ENCODE measurements at regions not wholly inside any gene's neighbourhood (a gene's known extent, or its start where the extent isn't known, plus 50 kb on each side); places are given as distances from the start of the nearest gene placed in this dataset.

DNA sequence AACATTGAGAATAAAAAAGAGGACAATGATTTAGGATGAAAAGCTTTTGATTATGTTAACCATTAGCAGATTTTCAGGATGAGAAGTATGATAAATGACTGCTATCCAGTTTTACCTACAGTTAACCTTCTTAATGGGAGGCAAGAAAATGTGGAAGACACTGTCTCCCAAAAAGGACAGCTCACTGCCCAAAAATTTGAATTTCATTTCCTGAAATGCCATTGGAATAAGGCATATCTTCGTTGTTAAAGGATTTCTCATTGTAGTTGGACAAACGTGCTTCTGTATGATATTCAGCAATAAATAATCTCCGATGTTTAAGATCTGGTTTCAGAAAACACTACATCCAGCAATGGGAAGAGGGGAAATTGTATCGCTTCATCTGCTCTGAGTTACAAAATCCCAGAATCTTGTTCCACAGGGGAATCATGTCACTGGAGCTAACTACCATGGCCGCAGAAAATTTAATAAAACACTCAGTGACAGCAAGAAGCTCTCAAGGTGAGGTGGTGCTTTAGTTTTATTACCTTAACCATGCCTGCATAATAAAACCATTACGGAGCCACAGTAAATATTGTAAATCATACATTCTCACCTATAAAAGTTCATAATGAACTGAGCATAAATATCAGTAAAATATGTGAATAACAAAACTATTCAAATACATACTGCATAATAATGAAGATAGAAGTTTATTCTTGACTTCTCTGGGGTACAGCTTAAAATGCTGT, 552.3 kb downstream of the PCDH7 start:
- DNase-seq (ENCODE audit: low spot score): no peak

DNA sequence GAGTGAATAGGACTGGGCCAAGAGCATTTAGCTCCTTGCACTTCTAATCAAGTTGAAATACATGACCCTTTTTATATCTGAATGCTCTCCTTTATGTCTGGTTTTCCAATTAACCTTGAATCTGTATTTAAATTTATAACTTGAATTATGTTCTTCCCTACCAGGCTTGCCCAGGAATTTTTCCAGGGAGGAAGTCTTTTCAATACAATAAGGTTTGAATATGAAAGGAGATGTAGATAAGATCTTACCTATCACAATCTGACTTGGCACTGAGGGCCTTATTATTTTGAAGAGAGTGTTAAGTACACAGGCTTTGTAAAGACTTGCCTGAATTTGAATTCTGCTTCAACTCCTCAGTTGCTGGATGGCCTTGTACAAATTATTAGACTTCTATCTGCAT, 555.7 kb downstream of the PCDH7 start:
- DNase-seq (ENCODE audit: low spot score): no peak

DNA sequence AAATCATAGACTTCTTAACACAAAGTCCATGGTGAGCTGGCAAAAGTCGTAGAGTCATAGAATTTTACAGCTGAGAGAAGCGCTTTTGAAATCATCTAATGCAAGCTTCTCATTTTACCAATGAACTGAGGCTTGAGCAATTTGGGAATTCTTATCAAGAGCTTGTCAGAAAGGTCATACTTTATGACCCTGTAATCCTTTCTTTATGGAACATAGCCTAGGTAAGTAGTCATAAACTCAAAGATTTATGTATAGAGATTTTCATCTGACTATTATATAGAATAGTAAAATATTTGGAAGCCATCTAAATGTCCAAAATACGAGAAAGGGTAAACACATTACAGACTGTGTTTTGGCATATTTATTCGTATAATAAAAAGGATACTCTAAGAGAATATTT, 563.5 kb downstream of the PCDH7 start:
- DNase-seq (ENCODE audit: low spot score): no peak

DNA sequence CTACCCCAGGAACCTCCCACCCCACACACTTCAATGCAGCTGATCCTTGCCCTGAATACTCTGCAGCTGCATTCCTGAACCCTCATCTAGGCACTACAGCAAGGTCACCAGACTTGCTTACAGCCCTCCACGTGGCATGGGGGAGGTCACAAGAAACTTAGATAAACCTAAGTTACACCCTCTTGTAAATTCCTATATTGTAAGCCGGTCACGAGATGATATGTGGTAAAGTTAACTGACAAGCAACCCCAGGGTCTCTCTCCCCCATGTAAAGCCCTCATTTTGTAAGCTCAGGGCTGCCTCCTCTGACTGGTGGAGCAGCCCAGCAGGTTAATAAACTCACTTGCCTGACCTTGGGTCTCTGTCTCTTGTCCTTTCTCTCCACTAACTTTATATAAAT, 570.7 kb downstream of the PCDH7 start:
- no peak for DNase-seq (ENCODE audit: low spot score)

DNA sequence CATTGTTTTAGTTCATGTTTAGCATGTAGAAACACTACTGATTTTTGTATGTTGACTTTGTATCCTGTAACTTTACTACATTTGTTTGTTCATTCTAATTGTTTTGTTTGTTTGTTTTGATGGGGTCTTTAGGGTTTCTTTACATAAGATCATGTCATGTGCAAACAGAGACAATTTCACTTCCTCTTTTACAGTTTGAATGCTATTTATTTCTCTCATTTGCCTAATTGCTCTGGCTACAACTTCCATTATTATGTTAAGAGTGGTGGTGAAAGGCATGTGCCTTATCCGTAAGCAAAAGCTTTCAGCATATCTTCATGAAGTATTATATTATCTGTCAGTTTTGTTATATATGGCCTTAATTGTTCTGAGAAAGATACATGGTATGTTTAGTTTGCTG, 571.1 kb downstream of the PCDH7 start:
- DNase-seq (ENCODE audit: low spot score): no peak

DNA sequence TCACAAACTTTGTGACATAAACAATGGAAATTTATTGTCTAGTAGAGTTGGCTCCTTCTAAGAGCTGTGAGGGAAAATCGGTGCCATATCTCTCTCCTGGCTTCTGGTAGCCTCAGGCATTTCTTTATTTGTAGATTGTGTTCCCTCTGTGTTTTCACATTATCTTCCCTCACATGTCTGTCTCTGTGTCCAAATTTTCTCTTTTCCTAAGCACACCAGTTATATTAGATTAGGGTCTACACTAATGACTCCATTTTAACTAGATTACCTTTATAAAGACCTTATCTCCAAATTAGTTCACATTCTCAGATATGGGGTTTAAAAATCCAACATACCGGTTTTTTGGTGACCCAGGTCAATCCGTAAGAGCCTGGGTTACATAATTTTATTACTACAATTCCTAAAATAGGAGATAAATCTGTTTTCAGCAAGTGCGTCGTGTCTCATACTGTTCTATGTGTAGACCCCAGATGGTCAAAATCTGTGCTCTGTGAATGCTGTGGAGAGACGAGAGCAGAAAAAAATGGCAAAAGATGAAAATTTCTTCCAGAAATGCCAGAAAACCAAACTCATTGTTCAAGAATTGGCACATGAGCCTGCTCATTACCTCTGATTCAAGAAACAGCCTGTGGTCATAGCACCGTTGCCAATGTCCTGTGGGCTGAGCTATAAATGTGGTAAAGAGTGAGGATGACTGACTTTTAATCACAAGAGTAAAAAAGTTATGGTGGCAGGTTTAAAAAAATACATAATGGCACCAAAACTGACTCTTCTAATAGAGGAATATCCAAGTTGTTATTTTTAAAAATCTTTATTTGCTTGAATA, 574.7 kb downstream of the PCDH7 start:
- no peak for DNase-seq (ENCODE audit: low spot score)

DNA sequence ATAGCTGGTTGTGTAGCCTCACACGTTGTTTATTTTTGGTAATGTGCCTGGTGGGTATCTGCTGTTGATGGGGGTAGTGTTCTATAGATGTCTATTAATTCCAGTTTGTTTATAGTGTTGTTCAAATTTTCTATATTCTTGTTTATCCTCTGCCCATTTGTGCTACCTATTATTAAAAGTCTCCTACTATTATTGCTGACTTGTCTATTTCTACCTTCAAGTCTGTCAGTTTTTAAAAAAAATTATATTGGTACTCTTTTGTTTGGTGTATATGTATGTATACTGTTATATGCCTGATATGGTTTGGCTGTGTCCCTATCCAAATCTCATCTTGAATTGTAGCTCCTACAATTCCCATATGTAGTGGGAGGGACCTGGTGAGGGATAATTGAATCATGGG, 578.6 kb downstream of the PCDH7 start:
- DNase-seq (ENCODE audit: low spot score): no peak

DNA sequence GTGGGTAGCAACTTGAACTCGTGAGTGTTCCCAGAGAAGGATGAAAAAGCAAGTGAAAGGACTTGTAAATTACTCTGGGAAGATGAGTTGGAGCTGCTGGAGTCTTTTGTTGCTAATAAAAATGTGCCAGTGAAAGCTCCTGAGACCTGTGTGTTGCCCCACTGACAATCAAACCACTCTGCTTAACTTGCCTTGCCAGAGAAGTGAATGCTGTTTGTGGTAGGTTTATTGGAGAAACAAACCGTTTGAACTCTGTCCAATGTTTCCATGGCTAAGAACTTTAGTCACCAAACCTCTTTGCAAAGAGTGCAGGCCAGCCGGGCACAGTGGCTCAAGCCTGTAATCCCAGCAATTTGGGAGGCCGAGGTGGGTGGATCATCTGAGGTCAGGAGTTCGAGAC, 586.9 kb downstream of the PCDH7 start:
- DNase-seq (ENCODE audit: low spot score): peak; percentile 29

DNA sequence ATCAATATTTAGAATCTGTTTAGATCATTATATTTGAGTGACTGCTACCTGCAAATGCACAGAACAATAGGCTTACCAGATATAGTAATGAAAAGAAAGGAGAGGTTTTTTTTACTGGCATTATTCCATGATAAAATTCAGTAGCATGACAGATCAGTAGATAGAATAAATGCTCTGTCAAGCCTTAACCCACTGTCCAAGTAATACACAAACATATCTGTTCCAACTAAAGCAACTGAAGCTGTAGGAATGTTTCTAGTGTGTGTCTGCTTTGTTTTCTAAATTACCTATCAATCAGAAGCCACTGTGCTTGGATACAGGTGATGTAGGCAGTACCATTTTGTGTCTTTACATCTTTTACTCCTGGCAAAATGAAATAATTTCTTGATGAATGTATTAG, 604.6 kb downstream of the PCDH7 start:
- DNase-seq (ENCODE audit: low spot score): no peak

DNA sequence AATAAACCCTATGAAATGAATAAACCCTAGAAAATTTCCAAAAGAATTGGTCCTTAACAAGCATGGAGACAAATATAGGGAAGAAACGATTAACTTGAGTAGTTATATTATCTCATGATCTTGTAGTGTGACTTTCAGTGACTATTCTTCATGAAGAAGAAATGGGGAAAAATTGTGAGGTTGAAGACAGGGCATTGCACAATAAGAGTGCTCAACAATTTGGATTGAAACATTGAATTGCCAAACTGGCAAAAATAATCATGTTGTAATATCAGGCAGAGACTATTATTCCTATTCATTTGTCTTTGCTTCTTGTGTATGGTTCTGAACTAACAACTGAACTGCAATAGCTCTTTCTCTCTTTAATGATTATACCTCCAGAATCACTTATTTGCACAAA, 605.1 kb downstream of the PCDH7 start:
- DNase-seq (ENCODE audit: low spot score): no peak

DNA sequence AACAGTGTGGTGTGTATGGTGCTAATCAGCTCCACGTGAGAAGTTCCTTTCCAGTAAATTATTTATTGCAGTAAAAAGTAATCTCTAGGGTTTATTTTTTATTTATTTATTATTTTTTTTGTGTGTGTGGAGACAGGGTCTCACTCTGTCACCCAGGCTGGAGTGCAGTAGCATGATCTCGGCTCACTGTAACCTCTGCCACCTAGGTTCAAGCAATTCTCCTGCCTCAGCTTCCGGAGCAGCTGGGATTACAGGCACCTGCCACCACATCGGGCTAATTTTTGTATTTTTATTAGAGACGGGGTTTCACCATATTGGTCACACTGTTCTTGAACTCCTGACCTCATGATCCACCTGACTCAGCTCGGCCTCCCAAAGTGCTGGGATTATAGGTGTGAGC, 606.9 kb downstream of the PCDH7 start:
- no peak for DNase-seq (ENCODE audit: low spot score)

DNA sequence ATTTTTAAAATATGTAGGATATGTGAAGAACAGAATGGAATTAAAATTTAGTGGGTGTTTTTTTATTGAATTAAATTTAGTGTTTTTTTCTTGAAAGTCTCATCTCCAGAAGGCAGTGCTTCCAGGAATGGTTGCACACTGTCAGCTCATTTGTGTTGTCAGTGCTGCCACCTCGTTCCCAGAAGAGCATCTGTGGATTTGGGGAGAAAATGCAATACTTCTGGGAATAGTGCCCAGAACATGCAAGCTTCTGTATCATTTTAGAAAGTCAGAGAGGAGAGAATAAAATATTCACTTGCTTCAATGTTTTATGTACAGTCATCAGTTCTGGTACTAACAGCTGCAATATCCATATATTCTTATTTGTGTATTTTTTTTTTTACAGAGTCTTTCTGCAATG, 608.8 kb downstream of the PCDH7 start:
- peak; percentile 15 for DNase-seq (ENCODE audit: low spot score)

DNA sequence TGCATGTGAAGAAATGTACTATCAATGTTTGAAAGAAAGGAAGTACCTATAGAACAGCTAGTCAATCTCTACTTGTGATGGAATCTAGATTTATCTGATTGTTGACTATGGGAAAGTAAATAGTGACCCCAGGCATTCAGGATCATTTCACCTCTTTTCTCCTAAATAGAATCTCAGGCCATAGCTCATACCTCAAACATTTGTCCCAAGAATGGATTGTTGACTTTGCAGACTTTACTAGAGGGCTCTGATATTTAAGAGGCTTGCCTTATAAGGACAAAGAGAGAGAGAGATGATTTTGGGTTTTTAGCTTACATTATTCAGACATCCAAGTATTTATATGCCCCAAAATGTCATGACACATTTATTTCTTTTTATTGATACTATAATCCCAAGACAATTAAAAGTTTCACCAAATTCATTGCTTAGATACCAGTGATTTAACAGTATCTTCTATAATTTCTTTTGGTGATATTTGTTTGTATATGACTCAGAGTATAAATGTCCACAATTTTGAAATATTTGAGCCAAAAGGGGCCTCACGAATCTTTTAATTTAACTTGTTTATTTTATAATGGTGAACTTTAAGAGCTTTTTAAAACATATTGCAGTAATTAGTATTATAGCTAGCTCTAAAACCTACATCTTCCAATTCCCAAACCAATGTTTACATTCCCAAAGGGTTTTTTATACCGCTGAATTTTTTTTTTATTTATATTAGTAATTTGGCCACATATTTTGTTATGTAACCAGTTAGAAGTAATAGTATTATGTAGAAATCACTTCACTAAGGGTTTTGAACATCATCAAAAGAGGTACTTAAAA, 614.1 kb downstream of the PCDH7 start:
- no peak for DNase-seq (ENCODE audit: low spot score)

DNA sequence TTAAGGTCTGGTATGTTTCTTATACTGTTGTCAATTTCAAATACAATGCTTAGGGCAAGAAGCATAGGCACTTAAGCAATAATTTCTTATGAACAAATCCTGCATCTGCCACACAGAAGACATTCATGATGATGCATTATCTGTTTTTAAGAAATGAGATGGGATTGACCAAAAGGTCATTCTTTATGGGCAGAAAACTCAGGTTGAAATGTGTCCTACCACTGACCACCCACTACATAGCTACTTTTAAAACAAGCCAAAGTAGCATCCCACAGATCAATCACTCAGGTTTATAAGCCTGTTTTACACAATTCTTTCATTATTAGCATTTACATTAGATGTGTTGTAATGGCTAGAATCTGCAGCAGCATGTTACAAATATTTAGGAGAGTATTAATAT, 617.8 kb downstream of the PCDH7 start:
- DNase-seq (ENCODE audit: low spot score): no peak

DNA sequence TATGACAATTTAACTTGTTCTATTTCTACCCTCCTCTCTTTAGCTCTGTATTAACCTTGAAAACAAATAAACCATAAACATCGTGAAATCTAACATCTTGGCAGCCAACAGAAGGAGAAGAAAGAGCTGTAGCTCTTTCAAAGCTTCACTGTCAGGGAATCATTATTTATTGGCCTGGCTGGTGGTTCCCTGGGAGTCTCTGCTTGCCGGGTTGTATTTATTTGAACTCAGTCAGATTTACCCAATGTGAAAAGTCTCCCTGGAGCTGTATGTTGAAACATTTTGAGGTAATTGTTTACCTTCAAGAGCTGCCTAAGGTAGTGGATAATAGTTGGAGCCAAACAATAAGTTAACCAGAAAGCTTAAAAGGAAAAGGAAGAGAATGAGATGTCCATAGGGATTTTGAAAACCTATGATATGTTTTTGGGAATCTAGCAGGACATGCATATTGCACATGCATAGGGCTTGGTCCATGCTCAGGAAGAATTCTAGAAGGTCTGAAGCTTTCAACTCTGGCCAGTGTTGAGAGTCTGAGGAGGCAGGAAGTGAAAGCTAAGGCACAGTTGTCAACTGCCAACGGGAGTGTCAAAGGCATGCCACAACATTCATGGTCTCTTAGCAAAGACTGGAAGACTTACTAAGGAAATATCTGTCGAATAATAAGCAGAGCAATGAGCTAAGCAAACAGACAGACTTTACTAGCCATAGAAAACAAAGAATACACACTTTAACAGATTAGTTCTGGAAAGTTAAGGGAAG, 621.6 kb downstream of the PCDH7 start:
- no peak for DNase-seq (ENCODE audit: low spot score)

DNA sequence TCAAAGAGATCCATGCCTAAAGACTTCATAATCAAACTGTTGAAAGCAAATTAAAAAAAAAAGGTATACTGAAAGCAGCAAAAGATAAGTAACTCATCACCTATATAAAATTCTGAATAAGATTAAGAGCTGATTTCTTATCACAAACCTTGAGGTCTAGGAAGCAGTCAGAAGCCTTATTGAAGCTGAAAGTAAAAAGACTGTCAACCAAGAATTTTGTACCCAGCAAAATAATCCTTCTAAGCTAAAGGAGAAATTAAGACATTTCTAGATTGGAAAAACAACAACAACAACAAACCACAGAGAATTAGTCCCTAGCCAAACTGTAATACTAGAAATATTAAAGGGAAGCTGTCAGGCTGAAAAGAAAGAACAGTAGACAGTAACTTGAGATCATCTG, 622.9 kb downstream of the PCDH7 start:
- DNase-seq (ENCODE audit: low spot score): no peak

DNA sequence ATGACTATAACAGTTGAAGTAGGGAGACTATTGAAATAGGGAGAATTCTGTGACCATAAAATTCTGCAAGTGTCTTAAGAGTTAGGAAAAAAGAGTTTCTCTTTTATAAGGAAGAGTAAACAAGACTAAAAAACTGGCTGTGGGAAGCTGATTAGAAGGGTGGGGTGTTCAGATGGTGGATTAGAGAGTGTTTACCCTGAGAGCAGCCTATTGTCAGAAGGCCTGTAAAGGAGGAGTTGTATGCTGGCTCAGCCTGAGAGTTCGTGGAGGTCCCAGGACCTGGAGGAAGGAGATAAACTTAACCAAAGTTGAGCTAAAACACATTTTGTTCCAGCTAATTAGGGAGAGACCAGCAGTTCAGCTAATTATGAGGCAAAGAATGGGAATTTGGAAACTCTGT, 629.7 kb downstream of the PCDH7 start:
- no peak for DNase-seq (ENCODE audit: low spot score)

DNA sequence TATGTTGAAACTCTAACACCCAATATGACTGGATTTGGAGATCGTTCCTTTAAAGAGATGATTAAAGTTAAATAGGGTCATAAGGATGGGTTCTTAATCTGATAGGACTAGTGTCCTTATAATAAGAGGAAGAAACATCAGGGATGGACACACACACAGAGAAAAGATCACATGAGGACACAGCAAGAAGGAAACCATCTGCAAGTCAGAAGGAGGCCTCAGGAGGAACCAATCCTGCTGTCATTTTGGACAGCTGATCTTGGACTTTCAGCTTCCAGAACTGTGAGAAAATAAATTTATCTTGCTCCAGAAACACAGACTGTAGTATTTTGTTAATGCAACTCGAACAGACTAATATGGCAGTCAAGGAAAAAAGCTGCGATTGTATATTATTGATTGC, 631.5 kb downstream of the PCDH7 start:
- no peak for DNase-seq (ENCODE audit: low spot score)

DNA sequence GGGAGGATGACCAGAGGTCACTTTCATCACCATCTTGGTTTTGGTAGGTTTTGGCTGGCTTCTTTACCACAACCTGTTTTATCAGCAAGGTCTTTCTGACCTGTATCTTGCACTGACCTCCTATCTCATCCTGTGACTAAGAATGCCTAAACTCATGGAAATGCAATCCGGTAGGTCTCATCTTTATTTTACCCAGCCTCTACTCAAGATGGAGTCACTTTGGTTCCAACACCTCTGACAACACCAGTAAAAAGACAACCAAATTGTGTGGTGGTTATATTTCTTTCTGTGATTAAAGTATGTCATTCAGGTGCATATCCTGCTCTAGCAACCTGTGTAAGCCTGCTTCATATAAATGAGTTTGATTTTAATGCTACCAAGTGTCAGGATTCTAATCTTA, 636.7 kb downstream of the PCDH7 start:
- DNase-seq (ENCODE audit: low spot score): no peak

DNA sequence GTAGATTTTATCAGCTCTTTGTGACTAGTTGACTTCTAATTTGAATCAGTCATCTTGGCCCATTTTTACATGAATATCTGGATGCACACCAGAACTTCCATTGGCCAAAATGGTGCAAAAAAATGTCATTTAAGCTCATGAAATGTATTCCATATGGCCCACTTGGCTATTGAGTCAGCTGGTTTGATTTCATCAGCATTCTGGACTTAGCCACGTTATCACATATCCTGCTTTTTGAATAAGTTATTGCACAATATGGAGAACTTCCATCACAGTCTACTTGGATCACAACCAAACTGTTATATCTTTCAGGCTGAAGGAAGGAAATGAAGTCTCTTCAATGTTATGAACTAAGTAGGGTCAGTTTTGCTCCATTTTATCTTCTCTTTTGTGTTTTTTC, 640.6 kb downstream of the PCDH7 start:
- DNase-seq (ENCODE audit: low spot score): no peak

DNA sequence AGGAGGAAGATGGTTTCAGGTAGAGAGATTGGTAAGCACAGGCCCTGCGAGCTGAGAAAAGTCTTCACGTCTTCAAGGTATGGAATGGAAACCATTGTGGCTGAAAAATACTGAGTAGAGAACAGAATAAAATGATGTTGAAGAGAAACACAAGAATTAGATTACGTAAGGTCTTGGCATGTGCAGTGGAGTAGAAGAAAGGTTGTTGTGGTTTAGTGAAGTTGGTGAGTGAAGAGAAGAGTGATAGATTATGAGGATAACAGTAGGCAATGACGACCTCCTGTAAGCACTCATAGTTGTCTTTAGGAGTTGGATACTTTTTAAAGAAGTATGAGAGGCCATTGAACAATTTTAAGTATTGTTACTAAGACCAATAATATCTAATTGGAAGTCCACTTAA, 642.6 kb downstream of the PCDH7 start:
- no peak for DNase-seq (ENCODE audit: low spot score)
